ENCODE measurements at regions not wholly inside any gene's neighbourhood (a gene's known extent, or its start where the extent isn't known, plus 50 kb on each side); places are given as distances from the start of the nearest gene placed in this dataset.
"Not testable (repeated sequence)": the region's sequence is repeated elsewhere in the genome, so short reads cannot be mapped to it uniquely, and the experiment has no call there.

DNA sequence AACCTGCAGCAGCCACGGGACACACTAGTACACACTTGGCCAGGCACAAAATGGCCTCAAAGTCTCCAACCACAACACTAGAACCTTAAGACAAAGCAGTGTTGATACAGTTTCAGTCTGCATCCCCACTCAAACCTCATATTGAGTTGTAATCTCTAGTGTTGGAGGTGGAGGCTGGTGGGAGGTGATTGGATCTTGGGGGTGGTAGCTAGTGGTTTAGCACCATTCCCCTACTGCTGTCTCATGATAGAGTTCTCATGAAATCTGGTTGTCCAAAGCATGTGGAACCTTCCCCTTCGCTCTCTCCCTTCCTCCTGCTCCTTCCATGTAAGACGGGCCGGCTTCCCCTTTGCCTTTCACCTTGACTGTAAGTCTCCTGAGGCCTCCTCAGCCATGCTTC lies 638.7 kb downstream of the UQCRFS1 start:
- Histone ChIP-seq H3K27me3 (ENCODE audit: insufficient read depth, low read length) (no peaks in the 10 kb centered on the region), H3K4me3 (ENCODE audit: low read length) (no peak overlapping the region), H3K9me3 (ENCODE audit: low read depth, low read length) (no peaks in the 10 kb centered on the region), H3K4me1 (ENCODE audit: insufficient read depth, low read length) (no peaks in the 10 kb centered on the region)

DNA sequence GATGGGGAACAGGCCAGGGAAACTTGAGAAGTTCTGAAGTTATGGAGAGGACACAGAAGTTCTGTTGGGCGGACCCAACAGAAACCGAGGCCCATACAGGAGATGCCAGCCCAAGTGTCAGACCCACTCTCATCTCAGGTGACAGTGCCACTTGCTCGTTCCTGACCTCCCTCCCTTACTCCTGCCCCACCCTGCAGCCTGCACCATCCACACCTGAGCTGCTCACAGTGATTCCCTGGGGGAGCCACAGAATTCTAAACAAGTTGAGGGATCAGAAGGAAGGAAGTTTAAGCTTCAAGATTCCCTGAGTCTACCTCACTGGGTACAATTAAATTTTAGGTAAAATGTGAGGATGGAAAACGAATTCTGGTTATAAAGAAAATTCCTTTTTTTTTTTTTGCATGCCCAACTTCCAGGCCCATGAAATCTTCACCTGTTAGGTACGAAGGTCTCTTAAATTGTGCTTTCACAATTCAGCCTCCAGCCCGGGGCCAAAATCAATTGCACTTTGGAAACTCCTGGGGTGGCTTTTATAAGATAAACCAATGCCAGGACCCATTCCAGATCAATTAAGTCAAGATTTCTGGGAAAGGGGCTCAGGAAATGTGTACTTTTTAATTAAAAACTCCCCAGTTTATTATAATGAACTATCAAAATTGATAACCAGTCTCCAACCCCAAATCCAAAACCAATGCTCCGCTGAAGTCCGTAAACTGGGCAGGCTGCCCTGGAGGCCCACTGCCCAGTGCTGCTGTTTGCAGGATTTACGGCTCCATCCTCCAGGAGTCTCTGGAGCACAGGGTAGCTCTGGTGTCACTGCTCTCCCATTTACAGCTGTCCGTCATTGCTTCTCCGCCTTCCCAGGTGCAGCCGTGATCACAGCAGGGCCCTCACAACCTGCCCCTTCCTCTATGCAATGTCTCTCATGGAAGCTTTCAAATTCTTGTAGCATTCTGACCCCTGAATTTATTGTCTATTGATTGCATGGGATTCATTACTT lies 643.5 kb downstream of the UQCRFS1 start:
- H3K4me3 ChIP-seq (ENCODE audit: low read length) = no peak overlapping the region
- no peaks in the 10 kb centered on the region for H3K27me3 ChIP-seq (ENCODE audit: insufficient read depth, low read length)
- no peaks in the 10 kb centered on the region for H3K9me3 ChIP-seq (ENCODE audit: low read depth, low read length)
- no peaks in the 10 kb centered on the region for H3K4me1 ChIP-seq (ENCODE audit: insufficient read depth, low read length)

DNA sequence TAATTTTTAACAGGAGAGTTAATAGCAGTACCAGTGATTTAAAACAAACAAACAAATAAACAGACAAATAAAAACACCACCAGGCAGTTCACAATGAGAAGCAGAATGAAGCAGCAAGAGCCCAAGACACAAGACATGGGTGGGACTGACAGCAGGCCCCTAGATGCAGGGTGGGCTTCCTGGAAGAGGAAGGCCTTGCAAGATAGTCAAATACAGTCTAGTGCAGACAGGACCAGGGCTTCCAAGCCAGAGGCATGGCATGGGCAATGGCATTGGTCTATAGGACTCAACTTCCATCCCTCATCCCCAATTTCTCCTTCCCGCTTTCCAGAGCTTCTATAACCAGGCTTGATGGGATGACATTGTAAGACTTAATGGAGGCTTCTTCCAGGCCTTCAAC lies 645.1 kb downstream of the UQCRFS1 start:
- Histone ChIP-seq H3K27me3 (ENCODE audit: insufficient read depth, low read length) (no peaks in the 10 kb centered on the region), H3K4me3 (ENCODE audit: low read length) (no peak overlapping the region), H3K4me1 (ENCODE audit: insufficient read depth, low read length) (no peaks in the 10 kb centered on the region), H3K9me3 (ENCODE audit: low read depth, low read length) (no peaks in the 10 kb centered on the region)

DNA sequence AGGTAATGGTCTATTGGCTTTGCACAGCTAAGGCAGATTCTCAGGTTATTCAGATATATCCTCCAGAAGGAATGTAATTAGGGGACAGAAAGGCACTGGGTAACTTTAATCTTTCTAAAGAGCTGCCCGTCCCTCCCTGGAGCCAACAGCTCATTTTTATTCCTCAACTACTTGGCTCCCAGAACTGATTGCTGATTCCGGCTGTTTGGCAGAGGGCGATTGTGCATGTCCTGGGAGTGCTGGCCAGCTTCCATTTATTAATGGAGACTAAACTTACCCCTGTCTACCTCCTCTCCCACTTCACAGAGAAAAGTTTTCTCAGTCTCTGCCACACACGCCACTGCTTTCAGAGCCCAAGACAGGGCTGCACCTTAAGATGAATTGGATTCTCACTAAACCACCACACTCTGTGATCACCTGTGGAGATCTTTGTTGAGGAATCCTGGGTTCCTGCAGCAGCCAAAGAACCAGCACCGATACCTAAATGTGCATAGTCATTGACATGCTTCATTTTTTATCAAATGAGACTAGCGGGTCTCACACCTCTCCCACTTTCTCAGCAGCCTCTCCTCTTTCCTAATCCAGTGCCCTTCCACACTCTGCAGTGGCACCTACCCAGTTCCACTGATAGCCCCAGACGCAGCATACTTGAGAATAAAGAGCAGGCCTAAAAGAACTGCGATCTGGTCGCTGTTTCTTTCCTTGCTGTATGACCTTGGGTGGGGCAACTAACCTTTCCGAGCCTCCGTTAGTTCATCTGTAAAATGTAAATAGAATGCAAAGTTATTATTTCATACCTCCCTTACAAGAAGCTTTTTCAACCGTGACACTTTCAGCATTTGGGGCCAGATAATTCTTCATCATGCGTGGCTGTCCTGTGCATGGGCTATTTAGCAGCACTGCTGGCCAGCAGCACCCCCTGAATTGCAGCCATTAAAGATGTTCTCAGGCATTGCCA lies 648.7 kb downstream of the UQCRFS1 start:
- H3K4me3 ChIP-seq (ENCODE audit: low read length) = no peak overlapping the region
- H3K9me3 ChIP-seq (ENCODE audit: low read depth, low read length) = no peaks in the 10 kb centered on the region
- H3K27me3 ChIP-seq (ENCODE audit: insufficient read depth, low read length) = no peaks in the 10 kb centered on the region
- H3K4me1 ChIP-seq (ENCODE audit: insufficient read depth, low read length) = no peaks in the 10 kb centered on the region

DNA sequence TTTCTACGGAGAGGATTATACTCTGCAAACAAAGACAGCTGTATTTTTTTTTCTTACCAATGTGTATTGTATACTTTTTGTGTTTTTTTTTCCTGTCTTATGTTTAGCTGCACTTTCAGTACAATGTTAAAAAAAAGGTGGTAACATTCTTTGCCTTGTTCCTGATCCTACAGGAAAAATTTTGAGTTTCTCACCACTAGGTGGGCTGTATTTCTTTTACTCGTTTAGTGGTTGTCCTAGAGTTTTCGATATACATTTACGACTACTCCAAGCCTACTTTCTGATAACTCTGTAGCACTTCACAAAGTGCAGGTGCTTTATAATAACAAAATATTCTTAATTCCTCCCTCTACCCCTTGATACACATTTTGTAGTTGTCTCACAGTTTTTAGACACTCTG lies 652.2 kb downstream of the UQCRFS1 start:
- H3K4me1 ChIP-seq (ENCODE audit: insufficient read depth, low read length) = no peaks in the 10 kb centered on the region
- H3K9me3 ChIP-seq (ENCODE audit: low read depth, low read length) = no peaks in the 10 kb centered on the region
- H3K27me3 ChIP-seq (ENCODE audit: insufficient read depth, low read length) = no peaks in the 10 kb centered on the region
- no peak overlapping the region for H3K4me3 ChIP-seq (ENCODE audit: low read length)

- Histone ChIP-seq H3K9me3 (ENCODE audit: low read depth, low read length) (no peaks in the 10 kb centered on the region), H3K4me3 (ENCODE audit: low read length) (no peak overlapping the region)
Observed at GRCh38 chr19:28558783-28559182, 654.2 kb downstream of the UQCRFS1 start.

GRCh38 chr19:28556371-28556770 lies 656.6 kb downstream of the UQCRFS1 start:
- no peaks in the 10 kb centered on the region for H3K4me1 ChIP-seq (ENCODE audit: insufficient read depth, low read length)
- H3K9me3 ChIP-seq (ENCODE audit: low read depth, low read length) = no peaks in the 10 kb centered on the region
- no peak overlapping the region for H3K4me3 ChIP-seq (ENCODE audit: low read length)
- H3K27me3 ChIP-seq (ENCODE audit: insufficient read depth, low read length) = no peaks in the 10 kb centered on the region

More at GRCh38 chr19:28558783-28559182, 654.2 kb downstream of the UQCRFS1 start:
- Histone ChIP-seq H3K27me3 (ENCODE audit: insufficient read depth, low read length) (no peaks in the 10 kb centered on the region), H3K4me1 (ENCODE audit: insufficient read depth, low read length) (no peaks in the 10 kb centered on the region)

- Histone ChIP-seq H3K27me3 (ENCODE audit: insufficient read depth, low read length) (no peaks in the 10 kb centered on the region), H3K4me1 (ENCODE audit: insufficient read depth, low read length) (no peaks in the 10 kb centered on the region), H3K9me3 (ENCODE audit: low read depth, low read length) (no peaks in the 10 kb centered on the region), H3K4me3 (ENCODE audit: low read length) (no peak overlapping the region)
Observed at GRCh38 chr19:28555317-28555716, 657.6 kb downstream of the UQCRFS1 start.

- Histone ChIP-seq H3K4me3 (ENCODE audit: low read length) (no peak overlapping the region), H3K9me3 (ENCODE audit: low read depth, low read length) (no peaks in the 10 kb centered on the region), H3K4me1 (ENCODE audit: insufficient read depth, low read length) (no peaks in the 10 kb centered on the region), H3K27me3 (ENCODE audit: insufficient read depth, low read length) (no peaks in the 10 kb centered on the region)
Observed at GRCh38 chr19:28554321-28555091, 658.4 kb downstream of the UQCRFS1 start.

DNA sequence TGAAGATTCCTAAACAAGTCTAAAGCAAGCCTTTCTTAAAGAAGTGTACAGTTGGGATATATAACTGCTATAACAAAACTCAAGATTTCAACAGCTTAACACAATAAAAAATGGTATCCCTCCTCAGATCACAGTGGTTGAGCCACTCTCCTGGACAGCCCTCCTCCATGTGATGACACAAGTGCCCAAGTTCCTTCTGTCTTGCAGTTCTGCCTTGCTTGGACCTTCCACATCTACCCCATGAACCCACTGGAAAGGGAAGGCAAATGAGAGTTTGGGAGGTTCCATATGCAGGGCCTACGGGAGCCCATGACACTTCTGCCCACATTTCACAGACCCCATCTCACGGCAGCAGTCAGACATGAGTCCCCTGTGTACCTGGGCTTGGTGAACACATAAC lies 659.2 kb downstream of the UQCRFS1 start:
- Histone ChIP-seq H3K4me3 (ENCODE audit: low read length) (no peak overlapping the region), H3K4me1 (ENCODE audit: insufficient read depth, low read length) (no peaks in the 10 kb centered on the region), H3K27me3 (ENCODE audit: insufficient read depth, low read length) (no peaks in the 10 kb centered on the region), H3K9me3 (ENCODE audit: low read depth, low read length) (no peaks in the 10 kb centered on the region)

DNA sequence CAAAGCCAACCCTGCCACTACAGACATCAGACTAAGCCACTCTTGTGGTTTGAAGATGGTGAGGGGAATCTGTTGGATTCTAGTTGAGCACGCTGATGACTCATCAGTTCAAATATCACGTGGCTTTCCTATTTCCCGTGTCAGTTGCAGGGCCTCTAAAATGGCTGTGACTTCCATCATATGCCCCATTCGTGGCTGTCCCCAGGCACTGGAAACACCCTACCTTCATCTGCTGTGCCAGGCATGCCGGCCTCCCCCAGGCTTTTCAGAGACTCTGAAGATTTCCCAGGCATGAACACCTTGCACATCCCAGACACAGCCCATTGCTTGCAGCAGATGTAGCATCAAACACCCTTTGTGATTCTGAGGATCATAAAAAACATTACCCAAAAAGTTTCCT lies 659.9 kb downstream of the UQCRFS1 start:
- Histone ChIP-seq H3K4me1 (ENCODE audit: insufficient read depth, low read length) (no peaks in the 10 kb centered on the region), H3K9me3 (ENCODE audit: low read depth, low read length) (no peaks in the 10 kb centered on the region), H3K27me3 (ENCODE audit: insufficient read depth, low read length) (no peaks in the 10 kb centered on the region), H3K4me3 (ENCODE audit: low read length) (no peak overlapping the region)

- Histone ChIP-seq H3K27me3 (ENCODE audit: insufficient read depth, low read length) (no peaks in the 10 kb centered on the region), H3K4me1 (ENCODE audit: insufficient read depth, low read length) (no peaks in the 10 kb centered on the region), H3K9me3 (ENCODE audit: low read depth, low read length) (no peaks in the 10 kb centered on the region), H3K4me3 (ENCODE audit: low read length) (no peak overlapping the region)
Observed at GRCh38 chr19:28549680-28550277, 663.2 kb downstream of the UQCRFS1 start.

DNA sequence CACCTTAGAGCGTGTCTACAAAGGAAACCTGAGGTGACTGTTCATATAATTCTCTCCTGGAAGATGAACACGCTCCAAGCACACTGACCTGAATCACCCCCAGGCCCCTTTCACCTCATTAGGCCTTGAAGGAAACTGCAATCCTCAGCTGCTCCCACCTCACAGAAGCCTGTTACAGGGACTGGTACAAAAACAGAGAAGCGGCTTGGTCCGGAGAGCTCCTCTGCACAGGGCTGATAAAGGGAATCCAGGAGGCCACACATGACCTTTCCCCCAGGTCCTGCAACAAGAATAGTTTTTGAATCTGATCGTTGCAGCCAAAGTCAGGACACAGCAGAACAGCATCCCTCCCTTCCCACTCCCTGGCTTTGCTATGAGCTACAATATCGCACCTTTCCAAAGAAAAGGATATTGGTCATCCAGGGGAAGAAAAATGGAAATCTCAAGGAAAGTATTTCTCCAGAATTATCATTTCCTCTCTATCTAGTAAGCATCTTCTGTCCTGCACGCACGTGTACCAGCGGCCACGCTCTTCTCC lies 666.7 kb downstream of the UQCRFS1 start:
- H3K27me3 ChIP-seq (ENCODE audit: insufficient read depth, low read length) = no peaks in the 10 kb centered on the region
- H3K4me3 ChIP-seq (ENCODE audit: low read length) = no peak overlapping the region
- H3K4me1 ChIP-seq (ENCODE audit: insufficient read depth, low read length) = no peaks in the 10 kb centered on the region
- no peaks in the 10 kb centered on the region for H3K9me3 ChIP-seq (ENCODE audit: low read depth, low read length)

DNA sequence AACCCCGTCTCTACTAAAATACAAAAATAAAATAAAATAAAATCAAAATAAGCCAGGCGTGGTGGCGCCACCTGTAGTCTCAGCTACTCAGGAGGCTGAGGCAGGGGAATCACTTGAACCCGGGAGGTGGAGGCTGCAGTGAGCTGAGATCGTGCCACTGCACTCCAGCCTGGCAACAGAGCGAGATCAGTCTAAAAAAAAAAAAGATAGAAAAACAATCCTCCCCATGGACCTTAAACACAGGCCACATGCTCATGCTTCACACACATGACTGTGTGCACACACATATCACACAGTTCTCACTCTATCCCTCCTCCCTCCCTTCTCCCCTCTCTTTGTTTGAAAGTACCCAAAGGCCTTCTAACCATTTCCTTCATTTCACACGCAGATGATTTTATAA lies 667.6 kb downstream of the UQCRFS1 start:
- not testable (repeated sequence) for H3K9me3 ChIP-seq (ENCODE audit: low read depth, low read length); H3K4me3 ChIP-seq (ENCODE audit: low read length); H3K27me3 ChIP-seq (ENCODE audit: insufficient read depth, low read length); H3K4me1 ChIP-seq (ENCODE audit: insufficient read depth, low read length)

All from mononuclear cell (primary cell).